Body of pancreas (tissue), 4 donors: ENCODE measurements at regions not wholly inside any gene's neighbourhood (a gene's known extent, or its start where the extent isn't known, plus 50 kb on each side); places are given as distances from the start of the nearest gene placed in this dataset.

ENCODE experiments used
- ATAC-seq: fragments of 150-250 bp; one replicate; pipeline ENCODE4 v1.9.1; 2016
- DNase-seq, 4 donors: peaks; one replicate each; pipeline ENCODE4 v3.0.0-alpha.2; 2019
- H3K27ac ChIP-seq, 4 donors: fragments of 200-600 bp; sonication (generic); 1 replicate in 3 of 4; 2 replicates in 1 of 4; pipeline versions ENCODE4 v1.5.1 to v1.6.1; 2016 to 2019; ENCODE audit warnings: mild to moderate bottlenecking in 1 of 4, mixed read lengths in 1 of 4, moderate library complexity in 1 of 4
- H3K27me3 ChIP-seq, 2 donors: fragments of 200-600 bp; sonication (generic); one replicate each; pipeline ENCODE4 v1.6.0; 2016; ENCODE audit warnings: mild to moderate bottlenecking in 1 of 2
- H3K36me3 ChIP-seq, 2 donors: fragments of 200-600 bp; sonication (generic); replicated peaks in 1 of 2; 2 replicates each; pipeline ENCODE4 v1.5.1; 2016; ENCODE audit warnings: low read depth in 2 of 2; ENCODE audit not compliant: insufficient read depth in 1 of 2
- H3K4me1 ChIP-seq: fragments of 200-600 bp; sonication (generic); one replicate; pipeline ENCODE4 v1.6.0; 2016
- H3K4me3 ChIP-seq, 2 donors: fragments of 200-600 bp; sonication (generic); 1 replicate in 1 of 2; 2 replicates in 1 of 2; pipeline ENCODE4 v1.5.1; 2016 to 2019
- H3K9me3 ChIP-seq, 3 donors: fragments of 200-600 bp; sonication (generic); 1 replicate in 2 of 3; 2 replicates in 1 of 3; pipeline ENCODE4 v1.5.1; 2016
- POLR2A ChIP-seq, 3 donors: fragments of 450-650 bp; IDR thresholded peaks; one replicate each; pipeline ENCODE4 v1.6.1; 2016; ENCODE audit warnings: antibody characterized with exemption in 3 of 3, mild to moderate bottlenecking in 2 of 3
- WGBS, 2 donors: methylation state at CpG; one replicate each; pipeline ENCODE4 v1.1.5; 2017; 5-methylcytosine and 5-hydroxymethylcytosine counted together
- intact Hi-C: fragments of 100-400 bp; cut with DNase I; formaldehyde crosslinking; loops from one replicate; pipeline ENCODE4 v1.15.1; 2023
- TF ChIP-seq, protein P1 (sequence below), 7 experiments: fragments of 450-650 bp in 4 of 7; fragments of 200-600 bp in 3 of 7; sonication (generic) in 3 of 7; IDR thresholded peaks; one replicate each; pipeline ENCODE4 v1.5.1; 2016 to 2019; ENCODE audit warnings: antibody characterized with exemption in 7 of 7

DNA sequence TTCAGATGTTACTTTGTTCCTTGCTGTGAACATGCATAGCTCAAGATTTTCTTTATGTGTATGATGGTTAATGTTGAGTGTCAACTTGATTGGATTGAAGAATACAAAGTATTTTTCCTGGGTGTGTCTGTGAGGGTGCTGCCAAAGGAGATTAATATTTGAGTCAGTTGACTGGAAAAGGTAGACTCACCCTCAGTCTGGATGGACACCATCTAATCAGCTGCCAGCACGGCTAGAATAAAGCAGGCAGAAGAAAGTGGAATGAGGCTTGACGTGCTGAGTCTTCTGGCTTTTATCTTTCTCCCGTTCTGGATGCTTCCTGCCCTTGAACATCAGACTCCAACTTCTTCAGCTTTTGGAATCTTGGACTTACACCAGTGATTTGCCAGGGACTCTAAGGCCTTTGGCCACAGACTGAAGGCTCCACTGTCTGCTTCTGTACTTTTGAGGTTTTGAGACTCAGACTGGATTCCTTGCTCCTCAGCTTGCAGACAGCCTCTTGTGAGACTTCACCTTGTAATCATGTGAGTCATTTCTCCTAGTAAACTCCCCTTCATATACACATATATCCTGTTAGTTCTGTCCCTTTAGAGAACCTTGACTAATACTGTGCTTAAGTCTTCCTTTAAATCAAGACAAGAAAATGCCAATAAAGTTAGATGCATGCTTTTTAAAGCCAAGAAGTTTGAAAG, 626.6 kb downstream of the KCNT2 start:
- Histone ChIP-seq H3K27me3 (no peaks in the 10 kb centered on the region), H3K4me3 (no peak overlapping the region), H3K4me1 (no peaks in the 10 kb centered on the region), H3K9me3 (no peaks in the 10 kb centered on the region), H3K27ac (no peak overlapping the region), H3K36me3 (no peaks in the 10 kb centered on the region)
- ATAC-seq (no peak), DNase-seq (no peak)
- no peak for TF ChIP-seq POLR2A (IDR thresholded peaks at IDR 0.05)
- TF ChIP-seq, protein P1, sequence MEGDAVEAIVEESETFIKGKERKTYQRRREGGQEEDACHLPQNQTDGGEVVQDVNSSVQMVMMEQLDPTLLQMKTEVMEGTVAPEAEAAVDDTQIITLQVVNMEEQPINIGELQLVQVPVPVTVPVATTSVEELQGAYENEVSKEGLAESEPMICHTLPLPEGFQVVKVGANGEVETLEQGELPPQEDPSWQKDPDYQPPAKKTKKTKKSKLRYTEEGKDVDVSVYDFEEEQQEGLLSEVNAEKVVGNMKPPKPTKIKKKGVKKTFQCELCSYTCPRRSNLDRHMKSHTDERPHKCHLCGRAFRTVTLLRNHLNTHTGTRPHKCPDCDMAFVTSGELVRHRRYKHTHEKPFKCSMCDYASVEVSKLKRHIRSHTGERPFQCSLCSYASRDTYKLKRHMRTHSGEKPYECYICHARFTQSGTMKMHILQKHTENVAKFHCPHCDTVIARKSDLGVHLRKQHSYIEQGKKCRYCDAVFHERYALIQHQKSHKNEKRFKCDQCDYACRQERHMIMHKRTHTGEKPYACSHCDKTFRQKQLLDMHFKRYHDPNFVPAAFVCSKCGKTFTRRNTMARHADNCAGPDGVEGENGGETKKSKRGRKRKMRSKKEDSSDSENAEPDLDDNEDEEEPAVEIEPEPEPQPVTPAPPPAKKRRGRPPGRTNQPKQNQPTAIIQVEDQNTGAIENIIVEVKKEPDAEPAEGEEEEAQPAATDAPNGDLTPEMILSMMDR (IDR thresholded peaks at IDR 0.05), result no peak
- intact Hi-C loops, result no loop called here
- 45 to 67% methylated on average over 3 of the region's 3 CpGs for WGBS, 2 donors

DNA sequence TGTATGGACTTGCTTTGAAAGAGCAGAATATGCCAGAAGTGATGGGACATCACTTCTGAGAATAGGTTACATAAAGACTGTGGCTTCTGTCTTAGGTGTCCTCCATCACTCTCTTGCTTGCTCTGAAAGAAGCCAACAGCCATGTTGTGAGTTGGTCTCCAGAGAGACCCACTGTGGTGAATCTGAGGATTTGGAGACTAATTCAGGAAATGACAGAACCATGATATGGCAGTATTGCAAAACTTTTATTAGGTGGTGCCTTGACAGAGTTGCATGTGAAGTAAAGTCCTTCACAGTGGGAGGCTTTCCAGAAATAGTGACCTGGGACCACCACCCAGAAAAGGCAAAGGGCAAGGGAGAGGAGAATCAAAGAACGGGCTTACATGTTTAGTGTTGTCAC, 628.6 kb downstream of the KCNT2 start:
- H3K4me3 ChIP-seq, result no peak overlapping the region
- DNase-seq (no peak), ATAC-seq (no peak)
- 42 to 64% methylated on average over 1 of the region's 1 CpG for WGBS, 2 donors
- no peaks in the 10 kb centered on the region for H3K9me3 ChIP-seq
- intact Hi-C loops, result no loop called here
- no peaks in the 10 kb centered on the region for H3K4me1 ChIP-seq
- no peaks in the 10 kb centered on the region for H3K36me3 ChIP-seq
- no peak overlapping the region for H3K27ac ChIP-seq
- TF ChIP-seq POLR2A (IDR thresholded peaks at IDR 0.05), result no peak
- TF ChIP-seq, protein P1 (IDR thresholded peaks at IDR 0.05), result no peak
- H3K27me3 ChIP-seq, result no peaks in the 10 kb centered on the region

DNA sequence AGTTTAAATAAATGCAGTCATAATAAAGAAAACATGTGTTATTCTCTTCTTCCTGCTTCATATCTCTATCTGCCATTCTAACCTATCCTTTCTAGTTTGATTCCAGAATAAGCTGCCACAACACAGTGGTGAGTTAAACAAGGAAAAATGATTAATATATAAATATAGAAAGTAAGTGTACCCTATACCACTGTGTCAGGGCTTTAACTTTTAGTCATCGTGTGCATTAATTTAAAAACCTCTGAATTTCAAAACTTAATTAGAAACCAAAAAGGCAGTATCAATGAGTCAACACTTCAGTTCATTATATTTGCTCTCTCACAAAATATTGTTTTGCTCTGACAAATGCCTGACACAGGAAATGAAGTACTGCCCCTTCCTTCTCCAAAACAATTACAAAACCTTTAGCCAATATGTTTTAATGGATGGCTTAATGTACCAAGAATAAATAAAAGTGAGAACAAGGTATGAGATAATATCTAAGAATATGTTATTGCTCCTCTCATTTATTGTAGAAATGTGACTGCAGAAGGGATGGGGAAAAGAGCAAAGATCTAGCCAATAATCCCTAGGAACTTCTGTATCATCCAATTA, 634.8 kb downstream of the KCNT2 start:
- intact Hi-C loops, result no loop called here
- DNase-seq (no peak), ATAC-seq (no peak)
- H3K4me1 ChIP-seq, result no peaks in the 10 kb centered on the region
- TF ChIP-seq, protein P1 (IDR thresholded peaks at IDR 0.05), result no peak
- no peak for TF ChIP-seq POLR2A (IDR thresholded peaks at IDR 0.05)
- no peaks in the 10 kb centered on the region for H3K9me3 ChIP-seq
- WGBS, 2 donors, result 36 to 55% methylated on average over 1 of the region's 1 CpG
- H3K36me3 ChIP-seq, result no peaks in the 10 kb centered on the region
- no peaks in the 10 kb centered on the region for H3K27me3 ChIP-seq
- H3K27ac ChIP-seq, result no peak overlapping the region
- H3K4me3 ChIP-seq, result no peak overlapping the region

DNA sequence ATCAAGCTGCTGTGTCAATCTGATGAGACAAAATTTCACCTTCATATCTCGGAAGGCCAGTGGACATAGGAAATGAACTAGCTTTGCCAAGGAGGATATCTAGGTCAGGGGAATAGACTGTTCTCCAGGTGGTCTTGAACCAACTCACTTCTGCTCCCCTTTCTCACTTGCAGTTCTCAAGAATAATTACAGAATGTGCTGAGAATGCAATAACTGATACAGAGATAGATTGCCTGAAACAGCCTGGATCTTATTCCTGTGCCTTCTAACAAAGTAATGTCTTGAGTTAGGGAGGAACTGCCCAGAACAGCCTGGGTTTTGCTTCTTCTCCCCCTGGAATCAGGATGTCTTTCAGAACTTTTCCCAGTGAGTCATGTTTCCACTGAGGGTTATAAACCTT, 636.7 kb downstream of the KCNT2 start:
- Histone ChIP-seq H3K27ac (no peak overlapping the region), H3K4me1 (no peaks in the 10 kb centered on the region), H3K4me3 (no peak overlapping the region), H3K9me3 (no peaks in the 10 kb centered on the region), H3K36me3 (no peaks in the 10 kb centered on the region), H3K27me3 (no peaks in the 10 kb centered on the region)
- no peak for DNase-seq
- 70 to 72% methylated on average over 1 of the region's 1 CpG for WGBS, 2 donors
- ATAC-seq, result no peak
- TF ChIP-seq, protein P1 (IDR thresholded peaks at IDR 0.05), result no peak
- TF ChIP-seq POLR2A (IDR thresholded peaks at IDR 0.05), result no peak
- intact Hi-C loops, result no loop called here

DNA sequence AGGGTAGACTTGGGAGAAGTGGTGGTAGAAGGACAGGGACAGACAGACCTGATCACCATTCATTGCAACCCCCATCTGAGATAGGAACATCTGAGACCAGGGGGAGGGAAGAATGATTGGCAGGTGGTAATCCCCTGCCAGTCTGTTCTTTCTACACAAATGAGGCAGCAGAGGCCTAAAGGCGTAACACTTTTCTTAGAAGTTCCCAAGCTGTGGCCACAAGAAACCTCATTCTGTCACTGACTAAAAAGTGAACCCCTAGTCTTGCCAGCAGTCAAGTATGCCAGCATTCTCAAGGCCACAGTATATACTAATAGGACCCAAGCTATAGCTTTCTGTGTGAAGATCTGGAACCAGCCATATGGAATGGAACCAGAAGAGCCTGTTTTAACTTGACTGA, 638.0 kb downstream of the KCNT2 start:
- DNase-seq (no peak), ATAC-seq (no peak)
- no peaks in the 10 kb centered on the region for H3K27me3 ChIP-seq
- WGBS, 2 donors, result 45 to 80% methylated on average over 1 of the region's 1 CpG
- intact Hi-C loops, result no loop called here
- no peak for TF ChIP-seq POLR2A (IDR thresholded peaks at IDR 0.05)
- TF ChIP-seq, protein P1 (IDR thresholded peaks at IDR 0.05), result no peak
- no peak overlapping the region for H3K4me3 ChIP-seq
- no peaks in the 10 kb centered on the region for H3K4me1 ChIP-seq
- H3K9me3 ChIP-seq, result no peaks in the 10 kb centered on the region
- H3K27ac ChIP-seq, result no peak overlapping the region
- no peaks in the 10 kb centered on the region for H3K36me3 ChIP-seq
